ENCODE measurements at regions not wholly inside any gene's neighbourhood (a gene's known extent, or its start where the extent isn't known, plus 50 kb on each side); places are given as distances from the start of the nearest gene placed in this dataset.

GRCh38 chr6:81326881-81327561 lies 425.5 kb downstream of the TENT5A start:
- no peaks in the 10 kb centered on the region for H3K9me3 ChIP-seq (ENCODE audit: control insufficient read depth, insufficient read depth, low read length)
- H3K27me3 ChIP-seq (ENCODE audit: control insufficient read depth, low read length) = no peaks in the 10 kb centered on the region
- H4K20me1 ChIP-seq (ENCODE audit: control insufficient read depth, insufficient read depth, low read depth, low read length) = no peaks in the 10 kb centered on the region
- no peak overlapping the region for H3K4me2 ChIP-seq (ENCODE audit: low read length)
- no peaks in the 10 kb centered on the region for H3K4me1 ChIP-seq (ENCODE audit: control insufficient read depth, low read length)
- no peak for TF ChIP-seq EZH2phosphoT487 (IDR thresholded peaks at IDR 0.05; ENCODE audit: borderline replicate concordance, low read length)
- no peak for TF ChIP-seq CTCF (IDR thresholded peaks at IDR 0.05; ENCODE audit: low read depth, low read length, poor library complexity, severe bottlenecking)
- H3K4me3 ChIP-seq (ENCODE audit: low read length) = no peak overlapping the region
- H3K79me2 ChIP-seq (ENCODE audit: control insufficient read depth, low read length) = no peaks in the 10 kb centered on the region
- no peaks in the 10 kb centered on the region for H3F3A ChIP-seq (ENCODE audit: control insufficient read depth, insufficient read depth)
- no peaks in the 10 kb centered on the region for H3K9me2 ChIP-seq (replicated peaks; ENCODE audit: control insufficient read depth, low read length)
- H3K36me3 ChIP-seq (ENCODE audit: control insufficient read depth, low read length) = no peaks in the 10 kb centered on the region
- no peak overlapping the region for H3K27ac ChIP-seq (ENCODE audit: low read depth, low read length)

GRCh38 chr6:81309811-81310210 lies 442.7 kb downstream of the TENT5A start:
- TF ChIP-seq CTCF (IDR thresholded peaks at IDR 0.05; ENCODE audit: low read depth, low read length, poor library complexity, severe bottlenecking) = no peak
- no peak for TF ChIP-seq EZH2phosphoT487 (IDR thresholded peaks at IDR 0.05; ENCODE audit: borderline replicate concordance, low read length)
- H3K27ac ChIP-seq (ENCODE audit: low read depth, low read length) = no peak overlapping the region
- H3K4me1 ChIP-seq (ENCODE audit: control insufficient read depth, low read length) = no peaks in the 10 kb centered on the region
- H3K27me3 ChIP-seq (ENCODE audit: control insufficient read depth, low read length) = no peaks in the 10 kb centered on the region
- no peaks in the 10 kb centered on the region for H3K9me3 ChIP-seq (ENCODE audit: control insufficient read depth, insufficient read depth, low read length)
- H3K4me3 ChIP-seq (ENCODE audit: low read length) = no peak overlapping the region
- no peaks in the 10 kb centered on the region for H3K36me3 ChIP-seq (ENCODE audit: control insufficient read depth, low read length)
- no peaks in the 10 kb centered on the region for H3K79me2 ChIP-seq (ENCODE audit: control insufficient read depth, low read length)
- no peak overlapping the region for H3K4me2 ChIP-seq (ENCODE audit: low read length)
- H3K9me2 ChIP-seq (replicated peaks; ENCODE audit: control insufficient read depth, low read length) = no peaks in the 10 kb centered on the region
- H3F3A ChIP-seq (ENCODE audit: control insufficient read depth, insufficient read depth) = no peaks in the 10 kb centered on the region
- H4K20me1 ChIP-seq (ENCODE audit: control insufficient read depth, insufficient read depth, low read depth, low read length) = no peaks in the 10 kb centered on the region

- no peak for TF ChIP-seq EZH2phosphoT487 (IDR thresholded peaks at IDR 0.05; ENCODE audit: borderline replicate concordance, low read length)
- no peak for TF ChIP-seq CTCF (IDR thresholded peaks at IDR 0.05; ENCODE audit: low read depth, low read length, poor library complexity, severe bottlenecking)
- H3K4me2 ChIP-seq (ENCODE audit: low read length) = no peak overlapping the region
- no peaks in the 10 kb centered on the region for H3K27me3 ChIP-seq (ENCODE audit: control insufficient read depth, low read length)
- no peaks in the 10 kb centered on the region for H3K9me2 ChIP-seq (replicated peaks; ENCODE audit: control insufficient read depth, low read length)
- H3K36me3 ChIP-seq (ENCODE audit: control insufficient read depth, low read length) = no peaks in the 10 kb centered on the region
- no peaks in the 10 kb centered on the region for H3F3A ChIP-seq (ENCODE audit: control insufficient read depth, insufficient read depth)
- H3K4me1 ChIP-seq (ENCODE audit: control insufficient read depth, low read length) = no peaks in the 10 kb centered on the region
- no peaks in the 10 kb centered on the region for H3K79me2 ChIP-seq (ENCODE audit: control insufficient read depth, low read length)
- no peak overlapping the region for H3K4me3 ChIP-seq (ENCODE audit: low read length)
- no peaks in the 10 kb centered on the region for H3K9me3 ChIP-seq (ENCODE audit: control insufficient read depth, insufficient read depth, low read length)
- H3K27ac ChIP-seq (ENCODE audit: low read depth, low read length) = no peak overlapping the region
- no peaks in the 10 kb centered on the region for H4K20me1 ChIP-seq (ENCODE audit: control insufficient read depth, insufficient read depth, low read depth, low read length)
Observed at GRCh38 chr6:81308577-81309279, 443.8 kb downstream of the TENT5A start.

All from DOHH2 (cell line).